SU-DHL-6 (cell line): ENCODE measurements at regions not wholly inside any gene's neighbourhood (a gene's known extent, or its start where the extent isn't known, plus 50 kb on each side); places are given as distances from the start of the nearest gene placed in this dataset.

Source experiments
- H2AFZ ChIP-seq: fragments of 200-600 bp; sonication (generic); 2 replicates; pipeline ENCODE4 v1.6.1; 2014; ENCODE audit warnings: low read depth, mild to moderate bottlenecking, moderate library complexity, mixed read lengths, antibody characterized with exemption, low read length; ENCODE audit not compliant: severe bottlenecking
- H3F3A ChIP-seq: fragments of 200-600 bp; shearing (Covaris generic); 2 replicates; pipeline ENCODE4 v1.6.0; 2016; ENCODE audit warnings: antibody characterized with exemption, mild to moderate bottlenecking; ENCODE audit not compliant: insufficient read depth
- H3K27ac ChIP-seq: fragments of 200-600 bp; sonication (generic); 2 replicates; pipeline ENCODE4 v1.5.1; 2016; ENCODE audit warnings: low read depth, mild to moderate bottlenecking, low read length, moderate library complexity, mixed read lengths
- H3K27me3 ChIP-seq: fragments of 200-600 bp; sonication (generic), shearing (Covaris generic); 2 replicates; pipeline ENCODE4 v1.6.0; 2014; ENCODE audit warnings: mild to moderate bottlenecking, low read length
- H3K36me3 ChIP-seq: fragments of 200-600 bp; sonication (generic); 2 replicates; pipeline ENCODE4 v1.6.1; 2014; ENCODE audit warnings: mild to moderate bottlenecking, low read length, mixed read lengths
- H3K4me2 ChIP-seq: fragments of 300-600, 200-600 bp; shearing (Covaris generic), sonication (generic); 2 replicates; pipeline ENCODE4 v1.6.0; 2014; ENCODE audit warnings: low read length, low read depth, mild to moderate bottlenecking; ENCODE audit not compliant: poor library complexity, severe bottlenecking
- H3K4me3 ChIP-seq: fragments of 200-600 bp; sonication (generic); 2 replicates; pipeline ENCODE4 v1.5.1; 2014; ENCODE audit warnings: antibody characterized with exemption, low read length, mild to moderate bottlenecking, mixed read lengths; ENCODE audit not compliant: insufficient read depth, poor library complexity, severe bottlenecking
- H3K79me2 ChIP-seq: fragments of 200-600 bp; sonication (generic); 2 replicates; pipeline ENCODE4 v1.6.1; 2014; ENCODE audit warnings: mild to moderate bottlenecking, low read length, moderate library complexity; ENCODE audit not compliant: insufficient read depth
- H3K9ac ChIP-seq: fragments of 200-600 bp; sonication (generic); 2 replicates; pipeline ENCODE4 v1.7.0; 2014; ENCODE audit warnings: mild to moderate bottlenecking, low read length
- H3K9me2 ChIP-seq: fragments of 200-600 bp; sonication (generic); replicated peaks from 2 replicates; pipeline ENCODE4 v1.6.1; 2014; ENCODE audit warnings: low read length; ENCODE audit not compliant: insufficient read depth
- H3K9me3 ChIP-seq: fragments of 200-600 bp; sonication (generic); 2 replicates; pipeline ENCODE4 v1.6.1; 2014; ENCODE audit warnings: low read length, mixed read lengths; ENCODE audit not compliant: insufficient read depth
- H4K20me1 ChIP-seq: fragments of 200-600 bp; sonication (generic); 2 replicates; pipeline ENCODE4 v1.6.1; 2014; ENCODE audit warnings: low read depth, mild to moderate bottlenecking, antibody characterized with exemption, low read length, moderate library complexity, mixed read lengths
- EZH2phosphoT487 ChIP-seq: fragments of 200-600 bp; sonication (generic), shearing (Covaris generic); conservative IDR thresholded peaks from 2 replicates; pipeline ENCODE4 v1.6.1; 2018; ENCODE audit warnings: mild to moderate bottlenecking, antibody characterized with exemption, low read length, moderate library complexity, mixed read lengths
- TF ChIP-seq, protein P1 (sequence below): fragments of 200-600 bp; sonication (generic); IDR thresholded peaks from one replicate; pipeline ENCODE4 v1.5.1; 2017; ENCODE audit warnings: antibody characterized with exemption, mild to moderate bottlenecking, low read length, moderate library complexity; ENCODE audit not compliant: insufficient read depth, poor library complexity, severe bottlenecking

DNA sequence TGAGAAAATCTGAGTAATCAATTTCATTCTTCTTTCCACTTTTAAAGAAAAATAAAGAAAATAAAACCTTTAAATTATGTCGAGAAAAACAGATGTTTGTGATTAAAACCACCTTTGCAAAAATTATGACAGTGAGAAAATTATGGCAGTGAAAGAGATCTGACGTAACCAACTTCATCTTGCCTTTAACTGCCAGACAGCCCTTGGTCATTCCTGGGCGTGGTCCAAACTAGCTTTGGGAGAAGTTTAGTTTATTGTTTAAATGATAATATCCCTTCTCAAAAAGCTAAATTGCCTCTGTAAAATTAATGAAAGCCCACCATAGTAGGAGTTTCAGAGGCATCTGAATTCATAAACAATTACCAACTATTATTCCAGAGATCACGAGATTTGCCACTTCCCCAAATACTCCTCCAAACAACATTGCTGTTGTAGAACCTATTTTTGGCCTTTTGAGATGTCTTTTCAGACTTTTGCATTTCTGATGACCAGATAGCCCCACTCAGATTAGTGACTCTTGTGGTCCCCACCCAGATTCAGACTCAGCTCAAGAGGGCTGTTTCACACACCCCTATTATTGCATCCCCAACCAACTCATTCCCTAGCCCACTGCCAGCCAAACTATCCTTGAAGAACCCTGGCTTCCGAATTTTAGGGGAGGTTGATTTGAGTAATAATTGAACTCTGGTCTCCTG lies 664.4 kb upstream of the CBLB start:
- Histone ChIP-seq H3K79me2 (no peaks in the 10 kb centered on the region), H2AFZ (no peak overlapping the region), H3K9me2 (no peaks in the 10 kb centered on the region), H3K9ac (no peak overlapping the region), H3K36me3 (no peaks in the 10 kb centered on the region), H3K27me3 (no peaks in the 10 kb centered on the region), H4K20me1 (no peaks in the 10 kb centered on the region), H3K4me3 (no peak overlapping the region), H3K27ac (no peak overlapping the region), H3K4me2 (no peak overlapping the region), H3K9me3 (no peaks in the 10 kb centered on the region), H3F3A (no peaks in the 10 kb centered on the region)
- TF ChIP-seq EZH2phosphoT487 = no peak
- TF ChIP-seq, protein P1, sequence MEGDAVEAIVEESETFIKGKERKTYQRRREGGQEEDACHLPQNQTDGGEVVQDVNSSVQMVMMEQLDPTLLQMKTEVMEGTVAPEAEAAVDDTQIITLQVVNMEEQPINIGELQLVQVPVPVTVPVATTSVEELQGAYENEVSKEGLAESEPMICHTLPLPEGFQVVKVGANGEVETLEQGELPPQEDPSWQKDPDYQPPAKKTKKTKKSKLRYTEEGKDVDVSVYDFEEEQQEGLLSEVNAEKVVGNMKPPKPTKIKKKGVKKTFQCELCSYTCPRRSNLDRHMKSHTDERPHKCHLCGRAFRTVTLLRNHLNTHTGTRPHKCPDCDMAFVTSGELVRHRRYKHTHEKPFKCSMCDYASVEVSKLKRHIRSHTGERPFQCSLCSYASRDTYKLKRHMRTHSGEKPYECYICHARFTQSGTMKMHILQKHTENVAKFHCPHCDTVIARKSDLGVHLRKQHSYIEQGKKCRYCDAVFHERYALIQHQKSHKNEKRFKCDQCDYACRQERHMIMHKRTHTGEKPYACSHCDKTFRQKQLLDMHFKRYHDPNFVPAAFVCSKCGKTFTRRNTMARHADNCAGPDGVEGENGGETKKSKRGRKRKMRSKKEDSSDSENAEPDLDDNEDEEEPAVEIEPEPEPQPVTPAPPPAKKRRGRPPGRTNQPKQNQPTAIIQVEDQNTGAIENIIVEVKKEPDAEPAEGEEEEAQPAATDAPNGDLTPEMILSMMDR = no peak

GRCh38 chr3:106533788-106534160 lies 665.0 kb upstream of the CBLB start:
- no peak for TF ChIP-seq EZH2phosphoT487
- TF ChIP-seq, protein P1 = no peak
- Histone ChIP-seq H3K4me3 (no peak overlapping the region), H3F3A (no peaks in the 10 kb centered on the region), H3K27me3 (no peaks in the 10 kb centered on the region), H3K36me3 (no peaks in the 10 kb centered on the region), H3K79me2 (no peaks in the 10 kb centered on the region), H3K9me3 (no peaks in the 10 kb centered on the region), H3K27ac (no peak overlapping the region), H4K20me1 (no peaks in the 10 kb centered on the region), H3K4me2 (no peak overlapping the region), H2AFZ (no peak overlapping the region), H3K9ac (no peak overlapping the region), H3K9me2 (no peaks in the 10 kb centered on the region)

DNA sequence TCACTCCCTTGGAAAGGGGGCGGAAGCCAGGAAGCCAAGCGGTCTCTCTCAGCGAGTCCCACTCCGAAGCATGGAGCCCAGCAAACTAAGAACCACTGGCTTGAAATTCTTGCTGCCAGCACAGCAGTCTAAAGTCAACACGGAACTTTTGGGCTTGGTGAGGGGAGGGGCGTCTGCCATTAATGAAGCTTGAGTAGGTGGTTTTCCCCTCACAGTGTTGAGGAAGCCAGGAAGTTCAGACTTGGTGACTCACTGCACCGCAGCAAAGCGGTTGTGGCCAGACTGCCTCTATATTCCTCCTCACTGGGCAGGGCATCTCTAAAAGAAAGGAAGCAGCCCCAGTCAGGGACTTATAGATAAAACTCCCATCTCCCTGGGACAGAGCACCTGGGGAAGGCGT lies 665.4 kb upstream of the CBLB start:
- Histone ChIP-seq H3K36me3 (no peaks in the 10 kb centered on the region), H3K9me3 (no peaks in the 10 kb centered on the region), H3K27ac (no peak overlapping the region), H3F3A (no peaks in the 10 kb centered on the region), H3K9ac (no peak overlapping the region), H2AFZ (no peak overlapping the region), H3K27me3 (no peaks in the 10 kb centered on the region), H3K9me2 (no peaks in the 10 kb centered on the region), H3K4me3 (no peak overlapping the region), H3K79me2 (no peaks in the 10 kb centered on the region), H3K4me2 (no peak overlapping the region), H4K20me1 (no peaks in the 10 kb centered on the region)
- no peak for TF ChIP-seq EZH2phosphoT487
- TF ChIP-seq, protein P1 = no peak
